GM19463 (cell line): ENCODE measurements at regions not wholly inside any gene's neighbourhood (a gene's known extent, or its start where the extent isn't known, plus 50 kb on each side); places are given as distances from the start of the nearest gene placed in this dataset.
"Not testable (repeated sequence)": the region's sequence is repeated elsewhere in the genome, so short reads cannot be mapped to it uniquely, and the experiment has no call there.

Experiments
- ATAC-seq: cut with Tn5 transposase; IDR thresholded peaks from one replicate; pipeline ENCODE4 v1.9.1; 2021; ENCODE audit warnings: mild to moderate bottlenecking, moderate library complexity; ENCODE audit not compliant: unreplicated experiment

DNA sequence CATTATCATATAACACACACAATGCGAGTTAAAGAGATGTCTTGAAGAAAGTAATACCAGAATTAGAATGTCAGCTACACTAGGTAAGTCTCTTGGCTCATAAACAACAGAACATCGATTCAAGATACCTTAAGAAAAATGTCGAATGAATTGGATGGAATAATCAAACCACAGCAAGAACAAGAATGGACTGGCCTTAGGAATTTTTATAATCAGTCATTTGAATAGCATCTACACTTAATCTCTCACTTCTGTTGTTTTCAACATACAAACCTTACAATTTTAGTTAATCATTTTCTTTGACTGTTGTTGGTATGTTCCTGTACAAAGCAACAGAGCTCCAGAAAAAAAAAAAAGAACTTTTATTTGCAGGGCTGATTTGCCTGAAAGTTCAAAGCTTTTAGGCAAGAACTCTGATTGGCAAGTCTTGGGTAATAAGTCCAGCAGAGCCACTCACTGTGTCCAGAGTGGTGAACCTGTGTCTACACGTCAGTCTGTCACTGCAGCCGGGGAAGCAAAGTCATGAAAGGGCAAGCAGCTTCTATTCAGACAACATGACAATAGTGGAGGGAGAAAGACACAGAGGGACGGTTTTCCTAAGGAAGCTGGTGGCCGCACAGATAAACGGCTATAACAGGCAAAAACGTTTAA, 1026.1 kb upstream of the MIR17HG start:
- ATAC-seq: no peak

DNA sequence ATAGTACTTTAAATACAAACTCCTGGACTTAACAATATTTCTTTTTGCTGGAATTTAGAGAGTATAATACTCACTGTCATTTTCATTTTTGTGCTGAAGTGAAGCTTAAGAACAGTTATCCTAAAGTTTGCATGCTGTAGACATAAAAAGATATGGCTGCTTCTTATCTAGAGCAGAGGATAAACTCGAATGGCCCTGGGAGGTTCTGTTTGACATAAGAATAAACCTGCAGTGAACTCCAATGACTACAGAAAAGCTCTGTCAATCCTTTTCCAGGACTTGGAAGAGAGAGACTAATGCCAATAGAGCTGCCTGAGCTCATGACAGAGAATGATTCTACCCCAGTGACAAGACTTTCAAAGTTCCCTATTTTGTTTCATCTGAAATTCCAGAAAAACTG, 1017.8 kb upstream of the MIR17HG start:
- ATAC-seq: no peak

DNA sequence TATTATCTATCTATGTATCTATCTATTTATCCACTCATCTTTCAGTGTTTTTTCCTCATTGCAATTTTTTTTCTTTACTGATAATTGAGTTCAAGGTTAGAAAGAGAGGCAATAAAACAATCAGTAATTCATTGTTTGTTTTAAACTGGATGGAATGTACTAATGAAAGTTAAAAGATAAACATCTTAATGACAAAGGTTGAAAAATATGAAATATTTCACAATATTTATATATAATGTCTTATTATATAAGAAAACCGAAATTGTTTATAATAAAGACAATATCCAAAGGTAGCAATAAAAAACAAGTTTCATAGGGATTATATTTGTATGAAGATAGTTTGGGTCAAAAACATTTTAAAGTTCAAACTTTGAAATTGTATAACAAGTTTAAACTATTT, 1015.5 kb upstream of the MIR17HG start:
- no peak for ATAC-seq

DNA sequence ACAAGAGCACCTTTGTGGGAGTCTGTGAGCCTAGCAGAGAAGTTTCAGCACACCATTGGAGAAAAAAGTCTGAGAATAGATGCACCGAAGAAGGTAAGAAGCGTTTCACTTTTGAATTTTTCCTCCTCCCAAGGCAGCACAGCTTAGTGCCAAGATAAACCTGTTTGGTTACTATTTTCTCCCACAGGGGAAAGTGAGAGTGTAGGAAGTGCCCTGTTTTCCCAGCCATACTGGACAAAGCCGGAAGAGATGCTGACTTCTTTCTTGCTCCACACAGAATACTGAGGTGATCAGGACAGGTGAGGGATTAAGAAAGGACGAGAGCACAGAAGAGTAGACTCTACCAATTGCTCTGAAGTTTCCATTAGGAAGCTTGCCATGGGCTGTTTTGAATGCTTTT, 1011.0 kb upstream of the MIR17HG start:
- ATAC-seq: no peak

DNA sequence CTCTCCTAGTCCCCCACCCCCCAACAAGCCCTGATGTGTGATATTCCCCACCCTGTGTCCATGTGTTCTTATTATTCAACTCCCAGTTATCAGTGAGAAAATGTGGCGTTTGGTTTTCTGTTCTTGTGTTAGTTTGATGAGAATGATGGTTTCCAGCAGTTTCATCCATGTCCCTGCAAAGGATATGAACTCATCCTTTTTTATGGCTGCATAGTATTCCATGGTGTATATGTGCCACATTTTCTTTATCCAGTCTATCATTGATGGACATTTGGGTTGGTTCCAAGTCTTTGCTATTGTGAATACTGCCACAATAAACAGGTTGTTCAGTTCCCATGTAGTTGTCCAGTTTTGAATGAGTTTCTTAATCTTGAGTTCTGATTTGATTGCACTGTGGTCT, 1006.1 kb upstream of the MIR17HG start:
- not testable (repeated sequence) for ATAC-seq

DNA sequence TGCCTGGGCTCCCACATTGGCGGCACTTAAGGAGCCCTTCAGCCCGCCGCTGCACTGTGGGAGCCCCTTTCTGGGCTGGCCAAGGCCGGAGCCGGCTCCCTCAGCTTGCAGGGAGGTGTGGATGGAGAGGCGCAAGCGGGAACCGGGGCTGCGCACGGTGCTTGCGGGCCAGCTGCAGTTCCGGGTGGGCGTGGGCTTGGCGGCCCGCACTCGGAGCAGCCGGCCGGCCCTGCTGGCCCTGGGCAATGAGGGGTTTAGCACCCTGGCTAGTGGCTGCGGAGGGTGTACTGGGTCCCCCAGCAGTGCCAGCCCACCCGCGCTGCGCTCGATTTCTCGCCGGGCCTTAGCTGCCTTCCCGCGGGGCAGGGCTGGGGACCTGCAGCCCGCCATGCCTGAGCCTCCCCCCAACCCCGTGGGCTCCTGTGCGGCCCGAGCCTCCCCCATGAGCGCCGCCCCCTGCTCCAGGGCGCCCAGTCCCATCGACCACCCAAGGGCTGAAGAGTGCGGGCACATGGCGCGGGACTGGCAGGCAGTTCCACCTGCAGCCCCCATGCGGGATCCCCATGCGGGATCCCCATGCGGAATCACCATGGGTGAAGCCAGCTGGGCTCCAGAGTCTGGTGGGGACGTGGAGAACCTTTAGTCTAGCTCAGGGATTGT, 998.9 kb upstream of the MIR17HG start:
- not testable (repeated sequence) for ATAC-seq

DNA sequence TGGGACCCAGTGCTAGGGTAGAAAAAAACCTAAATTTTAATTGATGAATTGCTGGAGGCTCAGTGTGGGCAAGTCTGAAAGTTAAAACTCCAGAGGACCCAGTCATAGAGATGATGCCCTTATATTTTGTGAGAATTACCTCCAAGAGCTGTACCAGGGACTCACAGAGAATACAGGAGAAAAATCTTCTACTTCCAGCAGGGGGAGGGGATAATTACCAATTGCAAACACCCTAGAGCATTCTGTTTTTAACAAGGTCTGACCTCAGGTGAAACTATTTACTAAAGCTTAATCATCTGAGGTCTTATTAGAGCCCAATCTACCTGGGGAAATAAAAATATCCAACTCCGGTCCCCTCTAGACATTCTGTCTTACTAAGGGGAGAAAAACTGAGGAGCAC, 994.7 kb upstream of the MIR17HG start:
- no peak for ATAC-seq

DNA sequence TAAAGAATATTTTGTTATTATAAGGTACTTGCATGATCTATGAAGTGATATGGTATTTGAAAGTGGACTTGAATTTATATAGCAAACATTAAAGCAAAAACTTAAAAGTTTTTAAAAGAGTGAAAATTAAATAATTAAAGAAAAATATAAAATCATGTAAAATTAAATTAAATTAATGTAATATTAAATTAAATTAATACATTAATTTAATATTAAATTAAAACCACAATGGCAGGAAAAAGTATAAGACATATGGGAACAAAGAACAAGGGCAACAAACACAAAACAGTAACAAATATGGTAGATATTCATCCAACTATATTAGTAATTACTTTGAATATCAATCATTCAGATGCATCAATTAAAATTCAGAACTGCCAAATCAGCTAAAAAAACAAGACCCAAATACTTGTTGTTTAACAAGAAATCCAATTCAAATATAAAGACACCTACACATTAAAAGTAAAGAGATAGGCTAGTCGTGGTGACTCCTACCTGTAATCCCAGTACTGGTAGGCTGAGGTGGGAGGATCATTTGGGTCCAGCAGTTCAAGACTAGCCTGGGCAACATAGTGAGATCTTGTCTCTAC, 992.2 kb upstream of the MIR17HG start:
- no peak for ATAC-seq

DNA sequence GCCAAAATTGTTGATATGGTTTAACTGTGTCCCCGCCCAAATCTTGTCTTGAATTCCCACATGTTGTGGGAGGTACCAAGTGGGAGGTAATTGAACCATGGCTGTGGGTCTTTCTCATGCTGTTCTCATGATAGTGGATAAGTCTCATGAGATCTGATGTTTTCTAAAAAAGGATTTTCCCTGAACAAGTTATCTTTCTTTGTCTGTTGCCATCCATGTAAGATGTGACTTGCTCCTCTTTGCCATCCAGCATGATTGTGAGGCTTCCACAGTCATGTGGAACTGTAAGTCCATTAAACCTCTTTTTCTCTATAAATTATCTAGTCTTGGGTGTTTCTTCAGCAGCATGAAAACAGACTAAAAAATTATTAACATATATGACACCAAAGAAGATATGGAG, 986.7 kb upstream of the MIR17HG start:
- ATAC-seq: no peak

DNA sequence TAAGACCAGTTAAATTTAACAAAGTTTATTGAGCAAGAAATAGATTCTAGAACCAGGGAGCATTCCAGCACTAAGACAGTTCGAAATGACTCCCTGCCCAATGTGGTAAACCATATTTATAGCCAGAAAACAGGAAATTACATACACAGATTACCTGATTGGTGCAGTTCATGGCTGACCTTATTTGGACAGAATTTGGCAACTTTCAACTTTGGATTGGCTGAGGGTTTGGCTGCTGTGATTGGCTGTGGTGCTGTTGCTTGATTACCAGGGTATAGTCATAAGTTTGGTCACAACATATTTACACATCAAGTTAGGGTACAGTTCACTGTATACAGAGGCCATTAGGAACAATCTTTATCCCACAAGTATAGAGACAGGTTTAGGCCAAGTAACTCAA, 984.8 kb upstream of the MIR17HG start:
- ATAC-seq: no peak

DNA sequence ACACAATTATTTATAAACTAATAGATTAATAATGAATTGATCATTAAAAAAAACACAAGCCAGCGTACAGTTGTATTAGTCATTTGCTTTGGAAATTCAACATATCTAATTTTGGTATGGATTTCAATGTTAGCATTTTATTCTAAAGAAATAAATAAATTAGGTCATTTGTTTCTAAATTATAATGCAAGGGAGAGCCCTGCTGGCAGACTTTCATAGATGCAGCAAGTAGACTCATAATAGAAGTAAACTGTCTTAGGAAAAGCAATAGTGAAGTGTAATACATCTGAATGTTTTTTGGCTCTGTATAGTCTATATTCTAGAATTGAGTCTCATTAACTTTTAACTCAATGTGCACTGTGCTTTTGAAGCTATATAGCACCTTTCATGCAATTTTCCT, 982.4 kb upstream of the MIR17HG start:
- no peak for ATAC-seq

DNA sequence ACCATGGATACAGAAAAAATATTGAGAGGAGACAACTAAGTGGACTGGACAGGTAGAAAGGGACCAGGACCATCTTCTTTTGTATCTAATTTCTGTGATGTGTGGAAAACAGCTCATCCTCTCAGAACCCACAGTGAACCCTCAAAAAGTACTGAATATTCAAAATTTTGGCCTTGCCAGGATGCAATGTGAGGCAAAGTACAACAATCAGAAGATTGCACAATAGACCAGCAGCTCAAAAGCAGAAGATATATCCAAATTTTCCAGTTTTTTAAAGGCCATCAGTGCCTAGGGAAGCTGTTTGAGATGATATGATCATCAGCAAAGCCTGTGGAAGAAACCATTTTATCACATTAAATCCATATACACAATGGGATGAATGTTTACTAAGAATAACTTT, 973.3 kb upstream of the MIR17HG start:
- no peak for ATAC-seq

DNA sequence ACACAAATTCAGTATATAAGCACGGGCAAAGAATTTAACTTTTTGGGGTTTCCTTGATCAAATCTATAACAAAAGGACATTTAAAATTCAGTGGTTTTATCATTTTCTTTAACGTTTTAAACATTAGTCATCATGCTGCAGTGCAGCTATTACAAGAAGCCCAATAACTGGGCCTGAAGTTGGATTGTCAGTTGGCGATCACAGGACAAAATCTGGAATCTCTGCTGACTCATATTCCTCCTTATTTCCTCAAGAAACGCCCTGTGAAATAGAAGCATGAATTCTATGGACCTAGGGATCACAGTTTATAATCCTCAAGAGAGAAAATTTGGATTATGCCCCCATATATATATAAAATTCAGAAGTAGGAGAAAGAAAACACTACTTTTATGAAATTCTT, 971.6 kb upstream of the MIR17HG start:
- ATAC-seq: no peak

DNA sequence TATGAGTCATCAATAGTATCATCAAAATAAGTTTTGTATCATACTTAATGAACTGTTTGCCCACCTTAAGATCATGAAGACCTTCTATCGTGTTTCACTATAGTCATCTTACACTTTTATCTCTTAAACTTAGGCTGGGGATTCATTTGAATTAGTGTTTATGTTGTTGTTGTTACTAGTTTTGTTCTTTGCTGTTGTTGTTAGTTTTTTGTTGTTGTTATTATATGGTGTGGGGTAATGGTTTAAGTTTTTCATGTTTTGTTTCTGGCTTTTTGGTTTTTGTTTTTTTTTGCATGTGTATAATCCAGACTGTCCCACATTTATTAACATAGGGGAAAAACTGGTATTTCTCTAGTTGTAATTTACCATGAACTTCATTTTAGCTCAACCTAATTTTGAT, 965.1 kb upstream of the MIR17HG start:
- no peak for ATAC-seq

DNA sequence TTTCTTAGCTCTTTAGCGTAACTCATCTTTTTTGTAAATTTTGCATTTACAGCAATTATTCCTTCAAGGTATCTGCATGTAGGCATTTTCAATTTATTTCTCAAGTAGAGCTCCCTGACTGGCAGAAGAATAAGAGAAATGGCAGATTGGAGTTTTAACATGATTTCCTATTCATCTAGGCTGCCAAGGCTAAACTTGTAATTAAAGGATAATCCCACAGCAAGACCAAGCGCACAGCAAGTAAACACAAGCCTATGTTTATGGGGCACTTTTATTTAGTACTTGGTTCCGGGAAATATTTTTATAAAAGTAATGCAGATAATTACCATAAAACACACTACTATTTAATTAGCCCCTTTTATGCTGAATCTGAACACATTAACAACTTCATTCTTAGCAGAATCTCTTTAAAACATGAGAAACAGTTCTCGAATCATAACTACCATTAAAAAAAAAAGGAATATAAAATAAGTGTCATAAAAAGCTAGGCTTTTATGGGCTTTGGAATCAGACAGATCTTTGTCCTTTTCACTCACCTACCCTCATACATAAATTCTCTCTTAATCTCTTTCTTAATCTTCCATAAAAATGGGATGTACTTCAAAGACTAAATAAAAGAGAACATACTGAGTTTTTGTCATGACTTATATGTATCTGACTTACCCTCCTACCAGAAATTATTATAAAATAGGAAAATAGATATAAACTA, 961.6 kb upstream of the MIR17HG start:
- ATAC-seq: no peak

DNA sequence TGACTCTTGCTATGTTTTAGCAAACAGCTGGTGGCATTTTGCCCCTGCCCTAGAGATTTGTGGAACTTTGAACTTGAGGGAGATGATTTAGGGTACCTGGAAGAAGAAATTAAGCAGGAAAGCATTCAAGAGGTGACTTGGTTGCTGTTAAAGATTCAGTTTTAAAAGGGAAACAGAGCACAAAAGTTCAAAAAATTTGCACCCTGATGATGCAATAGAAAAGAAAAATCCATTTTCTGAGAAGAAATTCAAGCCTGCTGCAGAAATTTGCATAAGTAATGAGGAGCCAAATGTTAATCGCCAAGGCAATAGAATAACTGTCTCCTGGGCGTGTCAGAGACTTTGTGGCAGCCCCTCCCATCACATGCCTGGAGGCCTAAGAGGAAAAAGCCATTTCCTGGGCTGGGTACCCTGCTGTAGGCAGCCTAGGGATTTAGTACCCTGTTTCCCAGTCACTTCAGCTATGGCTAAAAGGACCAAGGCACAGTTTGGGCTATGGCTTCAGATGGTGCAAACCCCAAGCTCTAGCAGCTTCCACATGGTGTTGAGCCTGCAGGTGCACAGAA, 958.5 kb upstream of the MIR17HG start:
- no peak for ATAC-seq

DNA sequence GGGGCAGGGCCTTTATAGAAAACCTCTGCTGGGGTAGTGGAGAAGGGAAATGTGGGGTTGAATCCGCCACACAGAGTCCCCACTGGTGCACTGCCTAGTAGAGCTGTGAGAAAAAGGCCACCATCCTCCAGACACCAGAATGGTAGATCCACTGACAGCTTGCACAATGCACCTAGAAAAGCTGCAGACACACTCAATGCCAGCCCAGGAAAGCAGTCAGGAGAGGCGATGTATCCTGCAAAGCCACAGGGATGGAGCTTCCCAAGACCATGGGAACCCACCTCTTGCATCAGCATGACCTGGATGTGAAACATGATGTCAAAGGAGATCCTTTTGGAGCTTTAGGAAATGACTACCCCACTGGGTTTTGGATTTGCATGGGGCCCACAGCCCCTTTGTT, 958.0 kb upstream of the MIR17HG start:
- no peak for ATAC-seq

DNA sequence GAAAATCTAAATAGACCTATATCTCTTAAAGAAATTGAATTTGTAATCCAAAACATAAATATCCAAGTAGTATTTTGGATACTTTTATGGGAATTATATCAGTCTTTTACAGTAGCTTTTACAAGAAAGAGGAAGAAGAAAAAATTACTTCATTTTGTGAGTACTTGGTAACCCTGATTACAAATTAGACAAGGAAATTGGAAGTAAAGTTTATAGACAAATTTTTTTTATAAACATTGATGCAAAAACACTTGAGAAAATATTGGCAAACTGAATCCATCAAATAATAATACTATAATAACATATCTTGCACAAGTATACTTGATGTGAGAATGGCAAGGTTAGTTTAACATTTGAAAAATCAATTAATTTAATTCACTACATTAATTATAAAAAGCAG, 954.1 kb upstream of the MIR17HG start:
- no peak for ATAC-seq

DNA sequence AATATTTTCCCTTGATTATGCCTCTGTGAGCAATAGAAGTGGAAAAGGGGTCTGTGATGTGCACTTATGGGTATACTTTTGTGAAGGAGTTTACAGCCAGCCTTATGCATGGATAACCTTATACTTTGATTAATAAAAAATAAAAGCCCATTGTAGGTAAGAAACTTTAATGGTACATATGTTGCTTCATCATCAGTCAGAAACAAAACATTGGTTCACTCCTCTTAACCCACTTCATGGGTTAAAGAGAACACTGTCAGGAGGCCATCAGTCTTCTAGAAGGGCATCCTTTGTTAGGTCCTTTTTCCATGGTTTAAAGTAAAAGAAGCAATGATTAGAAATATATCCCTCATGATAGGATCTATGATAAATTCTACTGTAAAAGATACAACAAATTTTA, 952.1 kb upstream of the MIR17HG start:
- no peak for ATAC-seq

DNA sequence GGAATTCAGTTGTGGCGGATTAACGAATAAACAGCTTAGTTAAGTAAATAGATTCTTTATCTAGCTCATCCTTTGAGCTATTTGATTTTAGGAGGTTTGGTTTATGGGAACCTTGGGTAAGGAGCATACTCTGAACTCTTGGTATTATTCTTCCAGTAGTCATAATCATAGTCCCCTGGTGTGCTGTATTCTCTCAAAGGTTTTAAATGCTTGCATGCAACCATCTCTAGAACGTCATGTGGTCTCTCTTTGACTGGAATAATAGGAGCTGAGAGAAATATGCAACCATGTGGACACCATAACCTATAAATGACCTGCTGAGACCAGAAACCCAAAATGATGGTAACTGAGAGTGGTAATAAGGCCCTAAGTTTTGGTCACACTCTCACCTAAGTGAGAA, 951.6 kb upstream of the MIR17HG start:
- ATAC-seq: no peak

DNA sequence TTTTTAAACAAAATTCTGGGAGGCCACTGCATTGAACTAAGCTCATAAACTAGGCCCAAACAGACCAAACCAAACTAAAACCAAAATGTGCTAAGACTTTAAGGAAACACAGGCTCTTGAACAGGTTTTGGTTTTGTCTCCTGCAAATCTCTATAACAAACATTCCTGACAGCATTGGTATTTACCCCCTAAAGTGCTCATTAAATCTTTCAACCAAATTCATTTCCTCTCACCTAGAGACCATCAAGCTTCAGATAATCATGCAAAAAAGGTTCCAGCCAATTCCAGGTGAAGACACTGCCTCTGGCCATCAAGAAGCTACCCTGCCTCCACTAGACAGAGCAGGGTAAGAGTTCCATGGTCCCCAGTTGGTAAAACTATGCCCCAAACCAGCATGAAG, 951.2 kb upstream of the MIR17HG start:
- ATAC-seq: no peak

DNA sequence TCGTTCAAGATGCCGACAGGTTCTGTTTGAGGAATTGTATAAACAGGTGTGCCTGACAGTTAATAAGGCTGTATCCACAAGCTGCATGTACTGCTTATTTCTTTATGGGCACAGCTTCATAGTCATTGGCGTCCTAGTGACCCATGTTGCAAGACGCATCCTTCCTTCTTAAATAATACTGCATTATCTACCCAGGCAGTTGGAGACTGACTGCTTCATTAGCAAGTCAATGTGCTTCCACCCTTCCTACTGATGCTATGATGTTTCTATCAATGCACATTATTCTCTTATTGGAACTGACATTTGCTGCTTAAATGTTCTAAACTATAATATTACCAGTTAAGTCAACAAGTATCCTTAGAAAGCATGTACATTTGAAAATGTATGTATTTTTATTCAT, 950.0 kb upstream of the MIR17HG start:
- no peak for ATAC-seq
